ENCODE measurements at regions not wholly inside any gene's neighbourhood (a gene's known extent, or its start where the extent isn't known, plus 50 kb on each side); places are given as distances from the start of the nearest gene placed in this dataset.

- no peaks in the 10 kb centered on the region for H3K9me3 Mint-ChIP-seq
- no peak overlapping the region for H3K27ac Mint-ChIP-seq
- no peaks in the 10 kb centered on the region for H3K36me3 Mint-ChIP-seq
- ATAC-seq (no peak), DNase-seq (ENCODE audit: low spot score in 2 of 2) (no peak)
- H3K4me1 Mint-ChIP-seq = no peaks in the 10 kb centered on the region
- H3K4me3 Mint-ChIP-seq = no peak overlapping the region
These were observed 100.3 kb downstream of the ZNF280B start for GRCh38 chr22:22408269-22408668.

GRCh38 chr22:22408731-22409696, 99.5 kb downstream of the ZNF280B start:
- Mint-ChIP-seq H3K27ac (peak overlapping the region; percentile 48), H3K4me3 (no peak overlapping the region), H3K36me3 (no peaks in the 10 kb centered on the region), H3K4me1 (no peaks in the 10 kb centered on the region), H3K9me3 (no peaks in the 10 kb centered on the region)
- DNase-seq (ENCODE audit: low spot score in 2 of 2) = peak in 1 of 2 donors; percentile 49
- ATAC-seq = peak; percentile 61

- ATAC-seq = peak; percentile 44
- no peaks in the 10 kb centered on the region for H3K4me1 Mint-ChIP-seq
- DNase-seq (ENCODE audit: low spot score in 2 of 2) = no peak
- H3K4me3 Mint-ChIP-seq = no peak overlapping the region
- H3K27ac Mint-ChIP-seq = no peak overlapping the region
- H3K9me3 Mint-ChIP-seq = no peaks in the 10 kb centered on the region
- no peaks in the 10 kb centered on the region for H3K36me3 Mint-ChIP-seq
These were observed 98.4 kb downstream of the ZNF280B start for GRCh38 chr22:22410121-22410520.

- no peak overlapping the region for H3K4me3 Mint-ChIP-seq
These were observed 97.9 kb downstream of the ZNF280B start for GRCh38 chr22:22410677-22411076.

GRCh38 chr22:22414266-22414665, 94.3 kb downstream of the ZNF280B start:
- ATAC-seq (no peak), DNase-seq (ENCODE audit: low spot score in 2 of 2) (no peak)
- no peaks in the 10 kb centered on the region for H3K36me3 Mint-ChIP-seq
- no peaks in the 10 kb centered on the region for H3K9me3 Mint-ChIP-seq
- H3K4me1 Mint-ChIP-seq = no peaks in the 10 kb centered on the region
- H3K27ac Mint-ChIP-seq = no peak overlapping the region
- no peak overlapping the region for H3K4me3 Mint-ChIP-seq

More at GRCh38 chr22:22410677-22411076, 97.9 kb downstream of the ZNF280B start:
- no peak overlapping the region for H3K27ac Mint-ChIP-seq
- no peaks in the 10 kb centered on the region for H3K4me1 Mint-ChIP-seq
- no peaks in the 10 kb centered on the region for H3K36me3 Mint-ChIP-seq
- no peak for ATAC-seq
- no peaks in the 10 kb centered on the region for H3K9me3 Mint-ChIP-seq
- DNase-seq (ENCODE audit: low spot score in 2 of 2) = no peak

GRCh38 chr22:22417495-22418162, 90.9 kb downstream of the ZNF280B start:
- ATAC-seq (no peak), DNase-seq (ENCODE audit: low spot score in 2 of 2) (no peak)
- Mint-ChIP-seq H3K36me3 (no peaks in the 10 kb centered on the region), H3K4me1 (no peaks in the 10 kb centered on the region), H3K9me3 (no peaks in the 10 kb centered on the region), H3K4me3 (no peak overlapping the region), H3K27ac (no peak overlapping the region)

- H3K4me1 Mint-ChIP-seq = no peaks in the 10 kb centered on the region
- DNase-seq (ENCODE audit: low spot score in 2 of 2) (no peak), ATAC-seq (no peak)
- H3K9me3 Mint-ChIP-seq = no peaks in the 10 kb centered on the region
- H3K4me3 Mint-ChIP-seq = no peak overlapping the region
- no peaks in the 10 kb centered on the region for H3K36me3 Mint-ChIP-seq
- no peak overlapping the region for H3K27ac Mint-ChIP-seq
These were observed 90.4 kb downstream of the ZNF280B start for GRCh38 chr22:22418163-22418549.

- Mint-ChIP-seq H3K4me3 (no peak overlapping the region), H3K27ac (no peak overlapping the region), H3K4me1 (no peaks in the 10 kb centered on the region), H3K36me3 (no peaks in the 10 kb centered on the region), H3K9me3 (no peaks in the 10 kb centered on the region)
- DNase-seq (ENCODE audit: low spot score in 2 of 2) (no peak), ATAC-seq (no peak)
These were observed 89.6 kb downstream of the ZNF280B start for GRCh38 chr22:22418957-22419356.

- Mint-ChIP-seq H3K27ac (no peak overlapping the region), H3K4me1 (no peaks in the 10 kb centered on the region), H3K9me3 (no peaks in the 10 kb centered on the region), H3K36me3 (no peaks in the 10 kb centered on the region), H3K4me3 (no peak overlapping the region)
- DNase-seq (ENCODE audit: low spot score in 2 of 2) (no peak), ATAC-seq (no peak)
These were observed 88.0 kb downstream of the ZNF280B start for GRCh38 chr22:22420580-22420979.

- H3K9me3 Mint-ChIP-seq = no peaks in the 10 kb centered on the region
- H3K27ac Mint-ChIP-seq = no peak overlapping the region
- H3K4me1 Mint-ChIP-seq = no peaks in the 10 kb centered on the region
- no peaks in the 10 kb centered on the region for H3K36me3 Mint-ChIP-seq
- H3K4me3 Mint-ChIP-seq = no peak overlapping the region
- ATAC-seq (no peak), DNase-seq (ENCODE audit: low spot score in 2 of 2) (no peak)
These were observed 87.2 kb downstream of the ZNF280B start for GRCh38 chr22:22421392-22421791.

GRCh38 chr22:22422629-22423112, 85.9 kb downstream of the ZNF280B start:
- DNase-seq (ENCODE audit: low spot score in 2 of 2) (peak; percentile 53 to 85), ATAC-seq (peak; percentile 85)
- no peaks in the 10 kb centered on the region for H3K9me3 Mint-ChIP-seq
- no peaks in the 10 kb centered on the region for H3K36me3 Mint-ChIP-seq
- H3K4me1 Mint-ChIP-seq = no peaks in the 10 kb centered on the region
- H3K4me3 Mint-ChIP-seq = no peak overlapping the region
- H3K27ac Mint-ChIP-seq = no peak overlapping the region

GRCh38 chr22:22423681-22424080, 84.9 kb downstream of the ZNF280B start:
- H3K4me1 Mint-ChIP-seq = no peaks in the 10 kb centered on the region
- H3K9me3 Mint-ChIP-seq = no peaks in the 10 kb centered on the region
- no peak overlapping the region for H3K4me3 Mint-ChIP-seq
- no peak overlapping the region for H3K27ac Mint-ChIP-seq
- H3K36me3 Mint-ChIP-seq = no peaks in the 10 kb centered on the region
- DNase-seq (ENCODE audit: low spot score in 2 of 2) (no peak), ATAC-seq (no peak)

- DNase-seq (ENCODE audit: low spot score in 2 of 2) (no peak), ATAC-seq (no peak)
- H3K4me3 Mint-ChIP-seq = no peak overlapping the region
- H3K36me3 Mint-ChIP-seq = no peaks in the 10 kb centered on the region
- no peaks in the 10 kb centered on the region for H3K9me3 Mint-ChIP-seq
- no peak overlapping the region for H3K27ac Mint-ChIP-seq
- H3K4me1 Mint-ChIP-seq = no peaks in the 10 kb centered on the region
These were observed 84.2 kb downstream of the ZNF280B start for GRCh38 chr22:22424210-22424800.

- no peak for DNase-seq (ENCODE audit: low spot score in 2 of 2)
- H3K4me3 Mint-ChIP-seq = no peak overlapping the region
- H3K27ac Mint-ChIP-seq = no peak overlapping the region
- H3K4me1 Mint-ChIP-seq = no peaks in the 10 kb centered on the region
- H3K36me3 Mint-ChIP-seq = no peaks in the 10 kb centered on the region
- ATAC-seq = no peak
- H3K9me3 Mint-ChIP-seq = no peaks in the 10 kb centered on the region
These were observed 83.6 kb downstream of the ZNF280B start for GRCh38 chr22:22424956-22425355.

GRCh38 chr22:22425356-22425755, 83.2 kb downstream of the ZNF280B start:
- no peak for ATAC-seq
- Mint-ChIP-seq H3K36me3 (no peaks in the 10 kb centered on the region), H3K27ac (no peak overlapping the region), H3K9me3 (no peaks in the 10 kb centered on the region), H3K4me3 (no peak overlapping the region), H3K4me1 (no peaks in the 10 kb centered on the region)
- no peak for DNase-seq (ENCODE audit: low spot score in 2 of 2)

Data from stimulated activated effector memory CD8-positive, alpha-beta T cell treated with anti-CD3 and anti-CD28 coated beads, Interleukin-12 subunit alpha, Interleukin-12 subunit beta, amount 100 ng/mL, for 72 hours (primary cell).